ENCODE measurements at regions not wholly inside any gene's neighbourhood (a gene's known extent, or its start where the extent isn't known, plus 50 kb on each side); places are given as distances from the start of the nearest gene placed in this dataset.
A peak's percentile ranks its signal among the peaks of the same experiment; 100 is the strongest.

DNA sequence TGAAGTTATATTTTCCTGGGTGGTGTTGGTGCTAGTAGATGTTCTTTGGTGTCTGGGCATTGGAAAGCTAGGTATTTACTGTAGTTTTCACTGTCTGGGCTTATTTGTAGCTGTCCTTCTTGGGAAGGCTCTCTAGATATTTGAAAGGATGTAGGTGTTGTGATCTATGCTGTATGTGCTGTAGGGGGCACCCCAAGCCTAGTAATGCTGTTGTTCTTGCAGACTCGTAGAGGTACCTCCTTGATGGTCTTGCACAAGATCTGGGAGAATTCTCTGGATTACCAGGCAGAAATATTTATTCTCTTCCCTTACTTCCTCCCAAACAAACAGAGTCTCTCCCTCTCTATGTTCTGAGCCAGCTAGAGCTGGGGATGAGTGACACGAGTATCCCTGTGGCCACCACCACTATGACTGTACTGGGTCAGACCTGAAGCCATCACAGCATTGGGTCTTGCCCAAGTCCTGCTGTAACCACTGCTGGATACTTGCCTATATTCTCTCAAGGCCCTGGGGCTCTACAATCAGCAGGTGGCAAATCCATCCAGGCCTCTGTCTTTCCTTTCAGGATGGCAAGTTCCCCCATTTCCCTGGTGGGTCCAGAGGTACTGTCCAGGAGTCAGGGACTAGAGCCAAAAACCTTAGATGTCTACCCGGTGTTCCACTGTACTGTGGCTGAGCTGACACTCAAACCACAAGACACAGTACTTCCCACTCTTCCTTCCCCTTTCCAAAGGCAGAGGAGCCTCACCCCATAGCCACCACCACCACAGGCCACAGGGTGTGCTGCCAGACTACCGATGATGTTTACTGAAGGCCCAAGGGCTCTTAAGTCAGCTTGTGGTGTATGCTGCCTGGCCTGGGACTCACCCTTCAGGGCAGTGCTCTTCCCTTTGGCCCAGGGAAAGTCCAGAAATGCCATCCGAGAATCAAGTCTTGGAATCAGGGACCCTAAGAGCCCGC lies 195.2 kb upstream of the DPPA4 start:
- peak in 17 of 51 donors; percentile 1 to 53 (median 20) for DNase-seq

DNA sequence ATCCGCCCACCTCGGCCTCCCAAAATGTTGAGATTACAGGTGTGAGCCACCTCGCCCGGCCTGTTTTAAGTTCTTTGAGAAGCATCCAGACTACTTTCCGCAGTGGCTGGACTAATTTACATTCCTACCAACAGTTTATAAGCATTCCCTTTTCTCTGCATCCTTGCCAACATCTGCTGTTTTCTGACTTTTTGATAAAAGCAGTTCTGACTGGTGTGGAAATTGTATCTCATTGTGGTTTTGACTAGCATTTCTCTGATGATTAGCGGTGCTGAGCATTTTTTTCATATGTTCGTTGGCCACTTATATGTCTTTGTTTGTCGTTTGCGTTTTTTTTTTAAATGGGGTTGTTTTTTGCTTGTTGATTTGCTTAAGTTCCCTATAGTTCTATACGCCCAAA lies 208.4 kb upstream of the DPPA4 start:
- no peak for DNase-seq

DNA sequence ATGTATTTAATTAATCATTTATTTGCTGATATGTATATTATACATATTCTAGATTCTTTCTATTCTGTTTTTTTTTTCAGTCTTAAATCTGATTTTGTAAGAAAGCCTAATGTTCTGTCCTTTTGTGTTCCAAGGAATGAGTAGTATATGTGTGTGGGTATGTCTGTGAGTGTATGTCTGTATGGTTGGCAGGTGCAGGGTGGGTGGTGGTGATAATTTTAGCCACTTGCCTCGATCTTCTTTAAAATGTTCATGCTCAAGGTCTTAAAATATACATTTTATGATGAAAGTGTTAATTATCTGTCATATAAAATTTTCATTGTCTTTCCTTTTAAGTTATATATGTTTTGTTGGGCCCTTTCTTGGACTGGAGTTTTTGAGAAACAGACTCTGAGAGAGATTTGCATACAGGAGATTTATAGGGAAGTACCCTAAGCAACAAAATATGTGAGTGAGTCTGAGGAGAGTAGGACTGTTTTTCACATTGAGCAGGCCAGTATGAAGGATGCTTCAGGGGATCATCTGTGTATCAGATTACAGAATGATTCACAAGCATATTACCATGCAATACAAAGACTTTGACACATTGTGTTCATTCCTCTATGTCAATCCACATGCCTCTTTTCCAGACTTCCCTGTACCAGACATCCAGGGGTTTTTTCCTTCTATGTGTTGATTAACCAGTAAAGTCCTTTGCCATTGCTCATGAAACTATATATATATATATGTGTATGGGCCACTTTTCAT lies 211.0 kb upstream of the DPPA4 start:
- peak in 1 of 51 donors; percentile 3 for DNase-seq

DNA sequence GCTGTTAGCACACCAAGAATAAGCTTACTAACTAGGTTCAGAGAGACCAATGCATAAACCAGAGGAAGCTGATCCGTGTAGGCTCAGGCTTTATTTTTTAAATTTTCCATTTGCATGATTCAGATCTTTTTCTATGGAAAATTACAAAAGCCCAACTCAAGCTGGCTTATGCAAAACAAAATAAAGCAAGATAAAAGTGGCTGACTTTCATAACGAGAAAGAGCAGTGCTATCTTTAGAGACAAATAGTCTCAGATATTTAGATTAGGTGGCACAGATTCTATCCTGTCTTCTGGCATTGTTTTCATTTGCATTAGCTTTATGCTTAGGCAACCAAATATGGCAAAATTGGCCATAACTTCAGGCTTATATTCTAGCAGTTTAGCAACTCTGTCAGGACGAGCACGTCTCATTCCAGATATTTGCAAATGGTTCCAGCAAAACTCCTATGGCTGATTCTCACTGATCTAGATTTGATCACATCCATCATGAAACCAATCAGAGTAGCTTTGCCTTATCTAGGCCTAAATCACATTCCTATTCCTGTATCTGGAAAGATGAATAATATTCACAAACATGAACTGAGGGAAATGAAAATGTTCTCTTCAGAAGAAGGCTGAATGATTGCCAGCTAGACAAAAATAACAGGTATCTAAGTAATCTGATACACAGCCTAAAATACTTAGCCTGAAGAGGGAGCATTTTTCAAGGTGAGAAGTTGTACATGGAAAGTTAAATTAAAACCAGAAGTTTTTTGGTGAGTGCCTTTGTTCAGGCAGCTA lies 216.4 kb upstream of the DPPA4 start:
- no peak for DNase-seq

DNA sequence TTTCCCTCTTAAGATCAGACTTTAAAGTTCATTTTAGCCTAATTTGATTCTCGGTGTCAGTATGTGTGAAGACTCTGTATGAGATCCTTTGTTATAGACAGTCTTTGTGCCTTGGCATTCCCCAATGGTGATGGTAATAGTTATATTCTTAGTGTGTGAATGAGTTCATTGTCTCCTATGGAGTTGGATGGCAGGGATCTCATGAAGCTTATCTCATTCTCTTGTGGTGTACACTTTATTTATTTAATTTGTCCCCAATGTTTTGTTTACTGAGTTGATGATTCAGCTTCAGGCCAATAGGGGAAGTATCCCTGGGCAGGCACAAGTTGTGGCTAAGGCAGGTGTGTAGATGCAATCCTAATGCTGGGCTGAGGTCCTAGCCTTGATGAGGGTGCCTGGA lies 222.0 kb upstream of the DPPA4 start:
- DNase-seq: peak in 2 of 51 donors; percentile 9 to 13

- no peak for DNase-seq
Measured at GRCh38 chr3:109563149-109563548, 225.8 kb upstream of the DPPA4 start.

- DNase-seq: no peak
Measured at GRCh38 chr3:109569135-109569846, 231.9 kb upstream of the DPPA4 start.

DNA sequence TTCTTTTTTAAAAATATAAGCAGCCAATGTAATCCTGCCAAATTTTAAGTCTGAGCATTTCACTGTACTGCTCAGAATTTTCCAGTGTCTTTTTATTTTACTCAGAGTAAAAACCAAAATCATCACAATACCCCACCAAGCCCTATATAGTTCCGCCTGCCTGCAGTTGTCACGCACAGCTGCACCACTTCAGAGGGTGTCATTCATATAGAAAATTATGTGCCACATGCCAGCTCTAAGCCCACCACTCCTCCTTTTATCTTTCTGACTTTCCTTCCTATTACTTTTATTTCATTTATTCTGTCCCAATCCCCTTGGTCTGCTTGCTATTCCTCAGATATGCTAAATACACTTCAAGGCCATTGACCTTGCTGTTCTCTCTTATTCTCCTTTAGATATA lies 233.1 kb upstream of the DPPA4 start:
- DNase-seq: no peak

- DNase-seq: no peak
Measured at GRCh38 chr3:109572301-109572700, 235.0 kb upstream of the DPPA4 start.

- no peak for DNase-seq
Measured at GRCh38 chr3:109596991-109597390, 259.6 kb upstream of the DPPA4 start.

GRCh38 chr3:109597444-109597843 lies 260.1 kb upstream of the DPPA4 start:
- no peak for DNase-seq

DNA sequence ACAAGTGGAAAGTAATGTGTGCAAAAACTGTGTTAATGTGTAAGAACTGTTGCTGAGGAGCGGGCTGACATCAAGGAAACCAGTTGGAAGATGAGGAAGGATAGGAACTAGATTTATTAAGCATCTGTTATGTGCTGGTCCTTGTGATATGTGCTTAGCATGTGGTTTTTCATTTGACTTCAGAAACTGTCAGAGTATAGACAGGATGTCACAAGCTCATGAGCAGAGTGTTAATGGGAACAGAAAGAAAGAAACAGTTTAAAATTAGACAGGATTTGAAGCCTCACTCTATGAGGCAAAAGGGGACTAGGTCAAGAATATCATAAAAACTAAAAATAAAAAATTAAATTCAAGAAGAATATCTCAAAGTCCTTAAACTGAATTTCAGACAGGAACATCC lies 270.6 kb upstream of the DPPA4 start:
- DNase-seq: no peak

DNA sequence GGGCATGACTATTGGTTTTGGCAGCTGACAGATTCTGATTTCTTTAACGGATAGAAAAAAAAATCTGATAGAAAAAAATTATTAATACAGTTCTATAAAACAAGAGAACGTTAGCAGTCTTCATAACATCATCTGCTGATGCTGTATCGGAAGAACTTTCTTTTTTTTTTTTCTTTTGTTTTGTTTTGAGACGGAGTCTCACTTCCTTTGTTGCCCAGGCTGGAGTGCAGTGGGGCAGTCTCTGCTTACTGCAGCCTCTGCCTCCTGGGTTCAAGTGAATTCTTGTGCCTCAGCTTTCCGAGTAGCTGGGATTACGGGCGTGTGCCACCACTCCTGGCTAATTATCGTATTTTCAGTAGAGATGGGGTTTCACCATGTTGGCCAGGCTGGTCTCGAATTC lies 271.2 kb upstream of the DPPA4 start:
- DNase-seq: no peak

GRCh38 chr3:109618766-109619378 lies 281.5 kb upstream of the DPPA4 start:
- DNase-seq: no peak

GRCh38 chr3:109631897-109632296 lies 294.6 kb upstream of the DPPA4 start:
- DNase-seq: no peak

- no peak for DNase-seq
Measured at GRCh38 chr3:109640146-109640652, 302.9 kb upstream of the DPPA4 start.

- no peak for DNase-seq
Measured at GRCh38 chr3:109642025-109642424, 304.7 kb upstream of the DPPA4 start.

DNA sequence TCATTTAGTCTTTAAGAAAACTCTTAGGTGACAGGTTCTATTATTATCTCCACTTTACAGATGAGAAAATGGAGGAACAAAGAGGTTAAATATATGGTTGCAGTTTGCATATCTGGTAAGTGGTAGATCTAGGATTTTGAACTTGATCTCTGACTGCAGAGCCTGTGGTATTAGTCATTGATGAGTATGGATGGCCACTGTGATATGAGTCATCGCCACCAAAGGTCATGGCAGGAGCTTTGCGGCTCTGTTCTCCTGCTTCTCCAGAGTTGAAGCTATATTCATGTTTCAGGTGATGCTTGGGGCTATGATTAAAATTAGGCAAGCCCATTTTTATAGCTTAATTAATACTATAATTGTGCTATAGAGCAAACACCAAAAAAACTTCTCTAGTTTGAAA lies 306.2 kb upstream of the DPPA4 start:
- no peak for DNase-seq

GRCh38 chr3:109644332-109644731 lies 307.0 kb upstream of the DPPA4 start:
- DNase-seq: no peak

- no peak for DNase-seq
Measured at GRCh38 chr3:109644746-109645145, 307.4 kb upstream of the DPPA4 start.

DNA sequence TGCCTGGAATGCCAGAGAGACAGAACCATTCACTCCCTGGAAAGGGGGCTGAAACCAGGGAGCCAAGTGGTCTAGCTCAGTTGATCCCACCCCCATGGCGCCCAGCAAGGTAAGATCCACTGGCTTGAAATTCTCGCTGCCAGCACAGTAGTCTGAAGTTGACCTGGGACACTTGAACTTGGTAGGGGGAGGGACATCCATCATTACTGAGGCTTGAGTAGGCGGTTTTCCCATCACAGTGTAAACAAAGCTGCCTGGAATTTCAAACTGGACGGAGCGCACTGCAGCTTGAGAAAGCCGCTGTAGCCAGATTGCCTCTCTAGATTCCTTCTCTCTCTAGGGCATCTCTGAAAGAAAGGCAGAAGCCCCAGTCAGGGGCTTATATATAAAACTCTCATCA lies 310.7 kb upstream of the DPPA4 start:
- DNase-seq: no peak
